ENCODE measurements at regions not wholly inside any gene's neighbourhood (a gene's known extent, or its start where the extent isn't known, plus 50 kb on each side); places are given as distances from the start of the nearest gene placed in this dataset.

- Histone ChIP-seq H2BK12ac (ENCODE audit: insufficient read length, low read depth, low read length) (no peak overlapping the region), H2BK120ac (ENCODE audit: low read depth, low read length, poor library complexity, severe bottlenecking) (peak overlapping the region; percentile 19), H2BK15ac (ENCODE audit: low read depth, low read length) (no peak overlapping the region), H3K9ac (ENCODE audit: extremely low read depth, insufficient read length, low read length) (no peak overlapping the region), H3K79me2 (ENCODE audit: insufficient read depth, low read length) (no peaks in the 10 kb centered on the region), H2AK5ac (ENCODE audit: insufficient read length, low read length) (no peak overlapping the region), H2AFZ (ENCODE audit: low read length) (no peak overlapping the region), H4K5ac (ENCODE audit: insufficient read length, low read depth, low read length) (no peak overlapping the region), H4K20me1 (ENCODE audit: control insufficient read depth, insufficient read depth, insufficient read length) (no peaks in the 10 kb centered on the region), H3K18ac (ENCODE audit: insufficient read length, low read depth, low read length) (no peak overlapping the region), H4K8ac (replicated peaks; ENCODE audit: insufficient read length, low read depth, low read length) (no peak overlapping the region), H3K9me3 (ENCODE audit: control insufficient read depth, low read depth, low read length) (no peaks in the 10 kb centered on the region), H3K56ac (ENCODE audit: insufficient read length, low read depth, low read length) (no peak overlapping the region), H3K23ac (ENCODE audit: insufficient read length, low read depth, low read length) (no peak overlapping the region), H3K79me1 (ENCODE audit: insufficient read depth, low read depth, low read length, poor library complexity, severe bottlenecking) (no peaks in the 10 kb centered on the region), H3K4me1 (ENCODE audit: insufficient read depth, low read length) (no peaks in the 10 kb centered on the region), H3K4ac (ENCODE audit: low read depth, low read length) (no peak overlapping the region), H2BK5ac (ENCODE audit: insufficient read length, low read length) (no peak overlapping the region), H4K91ac (ENCODE audit: insufficient read length, low read depth, low read length) (no peak overlapping the region), H3T11ph (ENCODE audit: low read length) (no peak overlapping the region), H3K23me2 (ENCODE audit: insufficient read length, low read depth, low read length, poor library complexity, severe bottlenecking) (no peaks in the 10 kb centered on the region), H3K27me3 (ENCODE audit: insufficient read depth, low read length) (no peaks in the 10 kb centered on the region), H2BK20ac (ENCODE audit: low read depth, low read length, poor library complexity, severe bottlenecking) (no peak overlapping the region), H3K14ac (ENCODE audit: insufficient read depth, low read length) (no peak overlapping the region), H3K27ac (ENCODE audit: insufficient read length, low read depth, low read length) (no peak overlapping the region), H3K4me2 (ENCODE audit: insufficient read depth, insufficient read length, low read length) (no peak overlapping the region)
- peaks cover 3 to 19% of the 10 kb centered on the region in 2 experiments for H3K4me1 Mint-ChIP-seq
- H3K36me3 Mint-ChIP-seq (ENCODE audit: insufficient read depth in 1 of 3, low read depth in 3 of 3), result peaks cover 0 to 2% (median 0%) of the 10 kb centered on the region in 3 experiments; a peak in 2 of 7 replicates
- no peaks in the 10 kb centered on the region for H3K9me3 Mint-ChIP-seq
- H3K27me3 Mint-ChIP-seq (ENCODE audit: low read depth), result no peaks in the 10 kb centered on the region
- H3K4me3 Mint-ChIP-seq, result no peak overlapping the region
- DNase-seq, result no peak
- no peak overlapping the region for H3K27ac Mint-ChIP-seq
- TF ChIP-seq CTCF (conservative IDR thresholded peaks at IDR 0.05), result no peak
- no CpG with 5 or more reads among the region's 4 CpGs for WGBS (ENCODE audit: extremely low coverage, insufficient read length, low lambda C conversion rate)
Measured at GRCh38 chr2:234829074-234829455, 122.8 kb upstream of the SH3BP4 start.
